PC-9 (cell line): ENCODE measurements at regions not wholly inside any gene's neighbourhood (a gene's known extent, or its start where the extent isn't known, plus 50 kb on each side); places are given as distances from the start of the nearest gene placed in this dataset.

Experiments used
- BruUV-seq: library from RNA; stranded (reverse); fragments of 400-500 nt; replicated peaks from 2 replicates; lab custom pipeline; 2021; lab: Mats Ljungman, UMichigan
- CTCF ChIA-PET: fragments of 300-600 bp; sonication (Branson Sonifier 250); formaldehyde crosslinking; loops from one replicate; lab custom pipeline; 2022; ENCODE audit warnings: antibody characterized with exemption; lab: Charles Lee
- POLR2A ChIA-PET: fragments of 300-600 bp; sonication (Branson Sonifier 250); formaldehyde crosslinking; loops from one replicate; lab custom pipeline; 2022; ENCODE audit warnings: antibody characterized with exemption; ENCODE audit not compliant: unreplicated experiment; lab: Charles Lee
- DNase-seq, 2 experiments: peaks; one replicate each; pipeline versions ENCODE4 v3.0.0 to v3.0.0-alpha.2; 2015 to 2022; ENCODE audit warnings: mixed read lengths in 1 of 2
- H2AFZ ChIP-seq: fragments of 200-600 bp; sonication (generic); 2 replicates; pipeline ENCODE4 v1.8.1; 2017; ENCODE audit warnings: antibody characterized with exemption
- H3F3A ChIP-seq: fragments of 200-600 bp; sonication (generic); 2 replicates; pipeline ENCODE4 v1.8.1; 2017; ENCODE audit warnings: antibody characterized with exemption, mild to moderate bottlenecking, low read depth; ENCODE audit not compliant: insufficient read depth
- H3K27ac ChIP-seq: fragments of 200-600 bp; sonication (generic); 2 replicates; pipeline ENCODE4 v1.6.1; 2016; ENCODE audit warnings: mixed run types
- H3K27me3 ChIP-seq: fragments of 200-600 bp; sonication (generic); 2 replicates; pipeline ENCODE4 v1.6.1; 2016; ENCODE audit warnings: low read depth, mixed run types; ENCODE audit not compliant: insufficient read depth
- H3K36me3 ChIP-seq: fragments of 200-600 bp; sonication (generic); 2 replicates; pipeline ENCODE4 v1.6.1; 2016; ENCODE audit warnings: low read depth, mixed run types
- H3K4me1 ChIP-seq: fragments of 200-600 bp; sonication (generic); replicated peaks from 2 replicates; pipeline ENCODE4 v1.6.1; 2016; ENCODE audit warnings: mixed run types; ENCODE audit not compliant: insufficient read depth
- H3K4me2 ChIP-seq: fragments of 200-600 bp; sonication (generic); 2 replicates; pipeline ENCODE4 v1.6.1; 2017; ENCODE audit warnings: mixed run types
- H3K4me3 ChIP-seq: fragments of 200-600 bp; sonication (generic); 2 replicates; pipeline ENCODE4 v1.6.1; 2016; ENCODE audit warnings: mixed run types
- H3K79me2 ChIP-seq: fragments of 200-600 bp; sonication (generic); 2 replicates; pipeline ENCODE4 v1.6.1; 2017; ENCODE audit warnings: low read depth, mixed run types
- H3K9me2 ChIP-seq: fragments of 200-600 bp; sonication (generic); 2 replicates; pipeline ENCODE4 v1.8.1; 2017; ENCODE audit warnings: mild to moderate bottlenecking; ENCODE audit not compliant: insufficient read depth
- H3K9me3 ChIP-seq: fragments of 200-600 bp; sonication (generic); 2 replicates; pipeline ENCODE4 v1.8.1; 2016; ENCODE audit warnings: low read depth; ENCODE audit not compliant: insufficient read depth
- H4K20me1 ChIP-seq: fragments of 200-600 bp; sonication (generic); 2 replicates; pipeline ENCODE4 v1.8.1; 2017; ENCODE audit not compliant: insufficient read depth
- CTCF ChIP-seq: fragments of 200-600 bp; sonication (generic); conservative IDR thresholded peaks from 2 replicates; pipeline ENCODE4 v1.6.1; 2017; ENCODE audit warnings: mixed run types, antibody characterized with exemption, mild to moderate bottlenecking, moderate library complexity
- EZH2 ChIP-seq: fragments of 200-600 bp; sonication (generic); IDR thresholded peaks from 2 replicates; pipeline ENCODE4 v1.8.0; 2017; ENCODE audit warnings: antibody characterized with exemption, low read depth
- intact Hi-C: fragments of 100-400 bp; cut with micrococcal nuclease; formaldehyde crosslinking; loops from one replicate; pipeline ENCODE4 v1.10.0; 2022; ENCODE audit not compliant: unreplicated experiment

DNA sequence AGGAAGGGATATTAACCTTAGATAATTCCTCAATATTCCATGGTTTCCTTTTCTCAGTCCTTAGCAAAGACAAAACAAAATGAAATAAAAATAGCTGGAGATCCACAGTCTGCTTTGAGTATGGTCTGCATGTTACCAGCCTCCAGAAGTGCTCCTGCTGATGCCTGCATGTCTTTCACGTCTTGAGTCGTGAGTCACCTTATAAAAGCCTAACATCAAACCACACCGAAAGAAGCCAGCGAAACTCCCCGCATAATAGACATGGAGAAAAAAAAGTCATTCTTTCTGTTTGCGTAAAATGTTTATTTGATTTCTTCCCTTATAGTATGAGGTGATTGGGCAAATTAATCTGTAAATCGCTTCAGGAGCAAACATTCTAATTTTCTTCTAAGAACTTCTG is 380.5 kb downstream of the SLCO4C1 start:
- DNase-seq = peak in 1 of 2 experiments; percentile 1
- no peaks in the 10 kb centered on the region for H3K36me3 ChIP-seq
- no peak overlapping the region for H3K4me3 ChIP-seq
- no peaks in the 10 kb centered on the region for H3K9me3 ChIP-seq
- no peaks in the 10 kb centered on the region for H3F3A ChIP-seq
- H3K79me2 ChIP-seq = no peaks in the 10 kb centered on the region
- no peak overlapping the region for H3K27ac ChIP-seq
- CTCF ChIA-PET = no interaction called here
- BruUV-seq = no TSS peak
- H3K4me2 ChIP-seq = no peak overlapping the region
- H3K27me3 ChIP-seq = no peaks in the 10 kb centered on the region
- no peaks in the 10 kb centered on the region for H4K20me1 ChIP-seq
- H2AFZ ChIP-seq = no peak overlapping the region
- intact Hi-C loops = no loop called here
- no peaks in the 10 kb centered on the region for H3K9me2 ChIP-seq
- POLR2A ChIA-PET = no interaction called here
- TF ChIP-seq EZH2 (no peak), CTCF (no peak)
- H3K4me1 ChIP-seq = no peaks in the 10 kb centered on the region

DNA sequence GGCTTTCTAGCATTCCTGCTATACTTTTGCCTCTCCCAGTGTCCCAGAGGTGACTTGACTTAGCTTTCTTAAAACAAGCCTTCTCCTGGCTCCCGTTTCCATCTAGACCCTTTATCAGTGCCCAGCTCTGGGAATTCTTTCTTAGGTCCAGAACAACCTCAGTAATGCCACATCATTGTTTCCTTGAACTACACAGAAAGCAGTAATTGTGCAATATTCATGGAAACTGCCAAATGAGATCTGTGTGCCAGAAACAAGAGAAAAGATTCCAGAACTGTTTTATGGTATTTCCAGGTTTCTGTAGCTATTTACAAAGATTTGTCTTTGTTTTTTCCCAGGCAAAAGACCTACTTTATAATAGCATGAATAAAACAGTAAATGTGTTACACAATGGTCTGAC is 391.3 kb downstream of the SLCO4C1 start:
- H3K79me2 ChIP-seq = no peaks in the 10 kb centered on the region
- no peaks in the 10 kb centered on the region for H3K36me3 ChIP-seq
- no peak for DNase-seq
- no peaks in the 10 kb centered on the region for H3K27me3 ChIP-seq
- no peak overlapping the region for H2AFZ ChIP-seq
- H3K4me3 ChIP-seq = no peak overlapping the region
- H3F3A ChIP-seq = no peaks in the 10 kb centered on the region
- no peak for TF ChIP-seq EZH2
- no peak for TF ChIP-seq CTCF
- ChIA-PET POLR2A (no interaction called here), CTCF (no interaction called here)
- H3K4me2 ChIP-seq = no peak overlapping the region
- no peaks in the 10 kb centered on the region for H3K4me1 ChIP-seq
- H4K20me1 ChIP-seq = 0 out of 2 replicates have a peak, but pooled peaks cover 2% of the 10 kb centered on the region
- H3K9me3 ChIP-seq = no peaks in the 10 kb centered on the region
- H3K27ac ChIP-seq = no peak overlapping the region
- no peaks in the 10 kb centered on the region for H3K9me2 ChIP-seq
- BruUV-seq = no TSS peak
- intact Hi-C loops = no loop called here

DNA sequence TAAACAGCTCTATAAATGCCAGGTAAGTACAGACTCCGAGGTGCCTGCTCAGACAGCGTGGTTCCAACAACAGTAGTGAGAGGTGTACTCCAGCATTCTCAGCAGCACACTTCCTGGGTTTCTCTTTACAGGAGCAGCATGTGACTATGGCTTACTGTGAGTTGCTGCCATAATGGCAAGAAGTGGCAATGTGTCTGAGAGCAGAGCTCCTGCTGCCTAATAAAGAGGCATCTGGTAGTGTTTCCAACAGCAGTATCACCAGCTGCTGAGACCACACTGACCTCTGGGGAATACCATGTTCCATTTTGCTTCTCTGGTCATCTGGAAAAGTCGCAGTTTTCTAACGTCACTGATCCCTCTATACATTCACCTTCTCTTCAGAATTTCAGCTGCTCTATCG is 398.2 kb downstream of the SLCO4C1 start:
- Histone ChIP-seq H3K36me3 (no peaks in the 10 kb centered on the region), H3K79me2 (no peaks in the 10 kb centered on the region), H3K9me3 (no peaks in the 10 kb centered on the region), H3F3A (no peaks in the 10 kb centered on the region), H3K4me3 (no peak overlapping the region), H3K27me3 (no peaks in the 10 kb centered on the region), H2AFZ (no peak overlapping the region), H3K4me1 (no peaks in the 10 kb centered on the region), H3K27ac (no peak overlapping the region), H3K9me2 (no peaks in the 10 kb centered on the region), H3K4me2 (no peak overlapping the region), H4K20me1 (no peaks in the 10 kb centered on the region)
- TF ChIP-seq CTCF = no peak
- intact Hi-C loops = no loop called here
- POLR2A ChIA-PET = no interaction called here
- BruUV-seq = no TSS peak
- no peak for DNase-seq
- CTCF ChIA-PET = no interaction called here
